IMR-90 (cell line): ENCODE measurements at regions not wholly inside any gene's neighbourhood (a gene's known extent, or its start where the extent isn't known, plus 50 kb on each side); places are given as distances from the start of the nearest gene placed in this dataset.

Source experiments
- POLR2A ChIP-seq: IDR thresholded peaks from 2 replicates; pipeline ENCODE4 v1.6.1; 2012; ENCODE audit warnings: mild to moderate bottlenecking, low read depth, low read length
- RAD21 ChIP-seq: IDR thresholded peaks from 2 replicates; pipeline ENCODE4 v1.6.1; 2012; ENCODE audit warnings: low read length, improper control_type of control experiment
- RFX5 ChIP-seq: IDR thresholded peaks from 2 replicates; pipeline ENCODE4 v1.8.0; 2012; ENCODE audit warnings: low read depth, mild to moderate bottlenecking, low read length, moderate library complexity
- TF ChIP-seq, protein P1 (sequence below): conservative IDR thresholded peaks from 2 replicates; pipeline ENCODE4 v1.5.1; 2012; ENCODE audit warnings: mild to moderate bottlenecking, low read depth, low read length, improper control_type of control experiment

DNA sequence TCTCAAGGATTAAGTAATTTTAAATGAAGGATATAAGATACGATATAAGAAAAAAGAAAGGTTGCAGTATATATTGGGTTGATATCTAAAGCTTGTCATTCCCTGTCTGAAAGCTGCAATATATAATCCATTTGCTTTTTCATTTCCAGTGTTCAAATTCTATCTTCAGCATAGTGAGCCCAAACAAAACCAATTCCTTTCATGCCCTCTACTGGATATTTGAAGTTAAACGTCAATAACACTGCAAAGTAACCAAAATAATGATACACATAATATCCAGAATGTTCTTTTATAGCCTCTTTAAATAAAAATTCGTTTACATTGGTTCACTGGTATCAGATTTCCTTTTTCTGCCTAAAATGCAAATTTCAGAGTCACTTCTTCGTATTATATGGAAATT, 64.5 kb upstream of the DAAM1 start:
- TF ChIP-seq, protein P1, sequence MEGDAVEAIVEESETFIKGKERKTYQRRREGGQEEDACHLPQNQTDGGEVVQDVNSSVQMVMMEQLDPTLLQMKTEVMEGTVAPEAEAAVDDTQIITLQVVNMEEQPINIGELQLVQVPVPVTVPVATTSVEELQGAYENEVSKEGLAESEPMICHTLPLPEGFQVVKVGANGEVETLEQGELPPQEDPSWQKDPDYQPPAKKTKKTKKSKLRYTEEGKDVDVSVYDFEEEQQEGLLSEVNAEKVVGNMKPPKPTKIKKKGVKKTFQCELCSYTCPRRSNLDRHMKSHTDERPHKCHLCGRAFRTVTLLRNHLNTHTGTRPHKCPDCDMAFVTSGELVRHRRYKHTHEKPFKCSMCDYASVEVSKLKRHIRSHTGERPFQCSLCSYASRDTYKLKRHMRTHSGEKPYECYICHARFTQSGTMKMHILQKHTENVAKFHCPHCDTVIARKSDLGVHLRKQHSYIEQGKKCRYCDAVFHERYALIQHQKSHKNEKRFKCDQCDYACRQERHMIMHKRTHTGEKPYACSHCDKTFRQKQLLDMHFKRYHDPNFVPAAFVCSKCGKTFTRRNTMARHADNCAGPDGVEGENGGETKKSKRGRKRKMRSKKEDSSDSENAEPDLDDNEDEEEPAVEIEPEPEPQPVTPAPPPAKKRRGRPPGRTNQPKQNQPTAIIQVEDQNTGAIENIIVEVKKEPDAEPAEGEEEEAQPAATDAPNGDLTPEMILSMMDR, result peak; percentile 63
- TF ChIP-seq POLR2A (no peak), RFX5 (no peak), RAD21 (peak; percentile 75)
